ENCODE measurements at regions not wholly inside any gene's neighbourhood (a gene's known extent, or its start where the extent isn't known, plus 50 kb on each side); places are given as distances from the start of the nearest gene placed in this dataset.
"Not testable (repeated sequence)": the region's sequence is repeated elsewhere in the genome, so short reads cannot be mapped to it uniquely, and the experiment has no call there.

- DNase-seq, result no peak
Measured at GRCh38 chr14:34299360-34299759, 162.7 kb downstream of the SPTSSA start.

GRCh38 chr14:34297786-34298520 lies 164.1 kb downstream of the SPTSSA start:
- DNase-seq, result no peak

- no peak for DNase-seq
Measured at GRCh38 chr14:34283590-34283989, 178.4 kb downstream of the SPTSSA start.

GRCh38 chr14:34277191-34277590 lies 184.8 kb downstream of the SPTSSA start:
- DNase-seq, result no peak

- DNase-seq, result no peak
Measured at GRCh38 chr14:34275530-34275929, 186.5 kb downstream of the SPTSSA start.

GRCh38 chr14:34275078-34275477 lies 187.0 kb downstream of the SPTSSA start:
- no peak for DNase-seq

GRCh38 chr14:34273716-34274115 lies 188.3 kb downstream of the SPTSSA start:
- not testable (repeated sequence) for DNase-seq

- no peak for DNase-seq
Measured at GRCh38 chr14:34270361-34270760, 191.7 kb downstream of the SPTSSA start.

GRCh38 chr14:34266344-34266743 lies 195.7 kb downstream of the SPTSSA start:
- DNase-seq, result no peak

GRCh38 chr14:34262127-34262910 lies 199.7 kb downstream of the SPTSSA start:
- DNase-seq, result no peak

GRCh38 chr14:34259996-34260395 lies 202.0 kb downstream of the SPTSSA start:
- no peak for DNase-seq

- no peak for DNase-seq
Measured at GRCh38 chr14:34258318-34258717, 203.7 kb downstream of the SPTSSA start.

- no peak for DNase-seq
Measured at GRCh38 chr14:34257505-34257904, 204.5 kb downstream of the SPTSSA start.

GRCh38 chr14:34256223-34256622 lies 205.8 kb downstream of the SPTSSA start:
- DNase-seq, result no peak

- no peak for DNase-seq
Measured at GRCh38 chr14:34254571-34254970, 207.5 kb downstream of the SPTSSA start.

- DNase-seq, result no peak
Measured at GRCh38 chr14:34254031-34254430, 208.0 kb downstream of the SPTSSA start.

GRCh38 chr14:34252227-34252626 lies 209.8 kb downstream of the SPTSSA start:
- no peak for DNase-seq

- no peak for DNase-seq
Measured at GRCh38 chr14:34251662-34252061, 210.4 kb downstream of the SPTSSA start.

GRCh38 chr14:34250959-34251358 lies 211.1 kb downstream of the SPTSSA start:
- DNase-seq, result no peak

GRCh38 chr14:34247605-34248004 lies 214.4 kb downstream of the SPTSSA start:
- DNase-seq, result no peak

- no peak for DNase-seq
Measured at GRCh38 chr14:34246206-34246605, 215.8 kb downstream of the SPTSSA start.

GRCh38 chr14:34243401-34243800 lies 218.6 kb downstream of the SPTSSA start:
- no peak for DNase-seq

- no peak for DNase-seq
Measured at GRCh38 chr14:34243001-34243400, 219.0 kb downstream of the SPTSSA start.

GRCh38 chr14:34241185-34241711 lies 220.8 kb downstream of the SPTSSA start:
- DNase-seq, result no peak

Data from NCI-H1694 treated with DMSO at 0.1 percent for 48 hours (cell line).